Stimulated activated CD4-positive, alpha-beta T cell treated with anti-CD3 and anti-CD28 coated beads, Interleukin-12 subunit alpha, Interleukin-12 subunit beta, amount 100 ng/mL, for 24 hours (primary cell): ENCODE measurements at regions not wholly inside any gene's neighbourhood (a gene's known extent, or its start where the extent isn't known, plus 50 kb on each side); places are given as distances from the start of the nearest gene placed in this dataset.

Experiments used
- DNase-seq, 2 experiments: peaks; one replicate each; pipeline ENCODE4 v3.0.0-alpha.2; 2020; ENCODE audit warnings: low read depth in 2 of 2

DNA sequence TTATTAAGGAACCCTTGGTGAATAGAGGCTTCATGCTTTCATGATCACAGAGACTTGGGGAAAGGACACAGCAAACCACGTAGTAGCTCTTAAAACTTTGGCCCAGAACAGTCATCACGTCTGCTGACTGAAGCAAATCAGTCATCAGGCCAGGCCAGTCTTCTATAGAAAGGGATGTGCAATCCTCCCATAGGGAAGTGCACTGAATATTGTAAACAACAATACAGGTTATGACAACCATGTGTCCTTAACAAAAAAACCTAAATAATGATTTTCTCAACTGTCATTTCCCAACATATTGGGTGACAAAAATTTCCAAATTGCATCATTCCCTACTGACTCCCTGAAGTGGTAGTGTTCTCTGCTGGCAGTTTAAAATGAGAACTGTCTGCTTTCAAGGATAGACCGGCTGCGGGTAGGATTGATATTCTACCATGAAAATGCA is 388.2 kb upstream of the CITED2 start:
- no peak for DNase-seq

DNA sequence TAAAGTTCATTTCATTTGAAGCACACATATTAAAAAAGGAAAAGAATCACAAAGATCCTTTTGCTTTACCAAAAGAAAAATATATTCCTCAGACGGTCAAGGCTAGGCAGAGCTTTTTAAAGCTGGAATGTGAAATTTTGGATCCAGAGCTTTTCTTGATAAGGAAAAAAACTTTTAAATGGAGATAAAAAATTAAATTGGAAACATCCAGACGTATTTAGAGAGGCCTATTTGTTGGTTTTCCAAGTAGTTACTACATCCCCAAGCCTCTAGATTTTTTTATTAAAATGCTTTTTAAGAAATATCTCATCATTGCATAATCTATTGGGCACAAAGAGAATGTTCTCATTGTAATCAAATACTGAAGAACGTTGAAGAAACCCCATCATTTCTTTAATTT is 385.7 kb upstream of the CITED2 start:
- no peak for DNase-seq

DNA sequence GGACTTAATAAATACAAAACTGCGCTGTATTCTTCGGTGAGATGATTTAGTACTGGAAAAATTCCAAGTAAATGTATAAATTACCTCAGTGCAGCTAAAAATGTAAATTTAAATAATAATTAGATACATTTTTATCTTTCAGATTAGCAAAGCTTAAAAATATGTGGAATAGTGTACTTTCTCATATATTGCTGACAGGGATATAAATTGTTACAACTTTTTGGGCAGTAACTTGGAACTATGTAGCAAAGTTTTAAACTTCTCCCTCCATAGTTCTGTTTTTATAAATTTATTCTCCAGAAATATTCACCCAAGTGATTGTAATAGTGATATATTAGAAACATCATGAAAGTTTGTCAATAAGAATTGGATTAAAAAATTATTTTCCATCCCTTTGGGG is 384.6 kb upstream of the CITED2 start:
- no peak for DNase-seq

DNA sequence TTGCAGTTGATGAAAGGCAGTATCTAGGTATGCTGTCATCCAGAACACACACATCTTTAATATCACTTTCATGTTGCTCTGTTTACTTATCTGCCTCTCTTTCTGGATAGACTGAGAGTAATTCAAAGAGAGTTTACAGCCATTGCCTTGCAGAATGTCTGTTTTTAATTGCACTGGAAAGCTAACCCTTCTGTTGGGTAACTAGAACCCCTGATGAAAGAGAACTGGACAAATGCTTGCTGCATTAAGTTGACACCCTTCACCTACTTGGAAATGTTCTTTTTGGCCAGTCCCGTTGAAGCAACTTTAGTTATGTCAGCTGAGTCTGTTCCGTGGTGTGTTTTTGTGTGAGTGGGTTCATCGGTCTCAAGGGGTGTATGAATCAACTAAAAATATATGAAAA is 383.8 kb upstream of the CITED2 start:
- no peak for DNase-seq

DNA sequence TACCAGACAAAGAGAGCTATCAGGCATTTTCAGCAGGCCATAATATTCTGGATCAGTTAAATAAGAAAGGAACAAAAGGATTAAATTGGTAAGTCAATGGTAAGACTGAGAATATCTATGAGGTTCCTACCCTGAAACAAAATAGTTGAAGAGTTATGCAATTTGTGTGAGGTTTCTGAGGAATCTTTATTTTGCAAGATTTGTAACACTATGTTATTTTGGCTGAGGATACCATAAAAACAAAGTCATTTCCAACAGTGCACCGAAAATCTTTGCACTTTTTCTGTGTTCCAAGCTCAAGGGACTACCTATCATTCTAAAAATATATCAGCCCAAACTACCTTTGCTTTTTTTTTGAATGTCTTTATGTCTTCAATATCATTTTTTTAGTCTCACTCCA is 383.3 kb upstream of the CITED2 start:
- DNase-seq, result no peak

DNA sequence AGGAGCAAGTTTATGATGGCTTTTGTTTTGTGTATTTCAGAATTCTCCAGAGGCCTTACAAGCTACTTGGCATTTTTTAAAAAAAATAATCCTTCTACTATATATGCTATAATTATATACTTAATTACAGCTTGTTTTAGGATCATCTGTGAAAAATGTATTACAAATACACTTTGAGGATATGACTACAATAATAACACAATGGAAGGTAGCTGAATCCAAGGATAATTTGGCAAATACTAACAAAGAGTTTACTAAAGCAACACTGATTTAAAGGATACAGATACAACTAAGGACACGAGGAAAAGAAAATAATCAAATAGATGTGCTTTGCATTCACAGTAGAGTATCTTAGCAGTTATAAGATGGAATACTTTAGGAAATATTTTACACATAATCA is 381.9 kb upstream of the CITED2 start:
- DNase-seq, result no peak

DNA sequence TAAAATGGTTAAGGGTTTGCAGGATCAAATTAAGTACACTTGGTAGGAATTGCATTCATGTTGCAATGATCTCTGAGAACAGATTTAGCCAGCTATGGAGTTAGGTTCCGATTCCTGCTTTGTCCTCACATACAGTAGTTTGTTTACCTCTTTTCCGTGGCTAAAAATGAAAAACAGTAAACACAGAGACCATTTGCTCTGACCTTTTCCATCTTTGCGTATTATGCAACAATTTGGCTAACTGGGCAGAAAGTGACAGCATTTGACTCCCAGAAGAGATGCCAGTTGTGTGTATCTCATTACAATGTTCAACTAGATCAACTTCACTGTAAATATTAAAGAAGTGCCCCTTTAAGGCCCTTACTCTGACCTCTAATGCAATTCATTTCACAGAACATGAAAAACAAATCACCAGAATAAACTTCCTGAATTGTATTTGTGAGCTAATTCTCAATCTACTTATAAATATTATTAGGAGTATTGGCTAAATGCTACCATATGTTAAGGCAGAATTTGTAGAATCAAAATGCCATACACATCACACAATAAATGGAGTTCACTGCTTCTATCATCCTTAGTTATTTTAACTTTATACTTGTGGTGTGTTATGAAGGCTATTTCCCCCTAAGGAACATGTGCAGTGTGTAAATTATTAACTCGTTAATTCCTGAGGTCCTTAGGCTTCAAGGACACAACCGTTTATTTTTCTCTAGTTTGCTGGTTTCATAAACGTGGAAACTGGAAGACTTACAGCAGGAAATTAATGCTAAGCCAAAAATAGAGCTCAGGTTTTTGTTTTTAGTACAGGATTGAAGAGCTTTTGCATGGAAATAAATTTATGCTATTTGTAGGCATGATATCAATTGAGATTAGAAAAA is 380.7 kb upstream of the CITED2 start:
- DNase-seq, result no peak

DNA sequence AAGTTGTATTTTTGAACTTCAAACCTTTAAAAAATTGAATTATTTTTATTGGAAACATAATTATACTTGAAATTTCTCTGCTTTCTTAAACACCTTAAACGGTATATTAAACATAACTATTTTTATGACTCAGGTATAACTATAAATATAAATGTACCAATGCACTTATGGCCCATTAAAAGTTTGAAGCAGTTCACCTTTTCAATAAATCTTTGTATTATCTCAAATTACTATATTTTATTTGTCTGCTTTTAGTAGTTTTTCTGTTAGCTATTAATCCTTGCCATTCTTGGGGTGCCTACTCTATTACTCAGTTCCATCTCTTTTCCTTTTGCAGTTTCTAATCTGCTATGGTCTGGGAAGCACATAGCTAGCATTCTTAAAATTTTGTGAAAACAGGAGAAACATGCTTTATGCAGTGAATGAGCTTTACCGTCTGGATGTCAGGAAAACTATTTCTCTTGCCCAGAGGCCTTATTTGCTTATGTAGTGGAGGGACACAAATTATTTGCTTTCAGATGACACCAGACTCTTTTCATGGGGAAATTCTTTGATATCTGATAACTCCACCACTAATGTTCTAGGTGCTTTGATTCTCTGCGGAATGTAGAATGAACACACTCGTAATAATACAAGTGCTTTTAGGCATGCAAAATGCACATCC is 378.9 kb upstream of the CITED2 start:
- no peak for DNase-seq

DNA sequence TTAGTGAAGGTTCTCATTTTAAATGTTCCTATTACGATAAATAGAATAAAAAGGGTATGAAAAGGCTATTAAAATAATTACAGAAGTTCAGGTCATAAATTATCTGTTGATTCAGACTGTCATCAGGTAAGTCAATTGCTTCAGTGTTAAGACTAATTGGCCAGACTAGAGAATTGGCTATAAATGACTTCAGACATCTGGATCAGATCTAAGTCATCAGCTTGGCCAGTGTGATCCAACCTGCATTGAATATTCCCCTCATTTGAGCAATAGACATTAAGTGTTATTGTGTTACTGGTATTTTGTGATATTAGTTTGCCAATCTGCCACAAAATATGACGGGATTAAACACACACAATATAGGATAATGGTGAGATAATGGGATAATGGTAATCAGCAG is 377.6 kb upstream of the CITED2 start:
- DNase-seq, result no peak

DNA sequence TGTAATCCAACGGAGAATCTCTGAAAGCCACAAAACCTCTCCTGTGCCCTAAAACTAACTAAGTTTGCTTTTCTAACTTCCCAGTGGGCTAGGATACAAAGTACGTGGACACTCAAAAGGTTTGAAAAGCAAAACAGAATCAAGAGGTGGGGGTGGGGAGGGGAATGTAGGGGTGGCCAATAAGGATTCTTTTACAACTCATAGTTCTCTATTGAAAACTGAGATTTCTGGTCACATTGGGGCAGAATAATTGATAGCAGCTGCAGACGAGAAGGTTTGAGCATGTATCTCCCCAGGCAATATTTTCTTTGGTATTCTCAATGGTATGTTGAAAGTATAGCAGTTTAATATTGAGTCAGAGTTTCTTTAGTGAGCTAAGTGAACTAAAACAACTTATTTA is 376.7 kb upstream of the CITED2 start:
- DNase-seq, result no peak

DNA sequence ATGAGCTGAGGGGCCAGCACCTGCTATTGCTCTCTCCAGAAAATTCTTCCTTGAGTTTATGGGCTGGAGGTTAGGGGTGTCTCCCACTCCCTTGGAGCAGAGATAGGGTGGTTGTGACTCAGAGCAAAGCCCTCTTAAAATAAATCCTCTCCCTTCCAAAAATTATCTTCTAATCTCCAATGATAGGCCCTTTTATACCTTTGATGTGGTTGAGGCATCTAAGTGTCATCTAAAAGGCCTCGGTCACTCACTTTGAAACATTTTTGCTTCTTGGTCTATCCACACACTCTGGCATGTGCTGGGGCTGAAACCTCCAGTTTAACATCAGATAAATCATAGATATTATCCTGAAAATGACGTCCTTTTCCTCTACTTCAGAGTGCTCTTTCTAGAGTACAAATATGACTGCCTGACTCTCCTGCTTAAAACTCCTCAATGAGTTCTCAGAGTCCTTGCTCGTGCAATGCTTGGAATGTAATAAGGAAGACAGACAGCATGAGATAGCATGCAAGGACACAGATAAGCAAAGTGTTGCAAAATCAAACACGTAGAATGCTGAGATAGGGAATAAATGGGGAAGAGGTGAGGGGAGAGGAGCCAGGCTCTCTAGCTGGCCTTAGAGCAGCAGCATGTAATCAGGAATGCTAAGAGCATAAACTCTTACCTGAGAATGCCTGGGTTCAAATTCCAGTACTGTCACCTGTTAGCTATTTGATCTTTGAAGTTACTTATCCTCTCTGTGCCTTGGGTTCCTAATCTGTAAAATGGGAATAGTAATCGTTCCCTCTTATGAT is 374.1 kb upstream of the CITED2 start:
- DNase-seq, result no peak

DNA sequence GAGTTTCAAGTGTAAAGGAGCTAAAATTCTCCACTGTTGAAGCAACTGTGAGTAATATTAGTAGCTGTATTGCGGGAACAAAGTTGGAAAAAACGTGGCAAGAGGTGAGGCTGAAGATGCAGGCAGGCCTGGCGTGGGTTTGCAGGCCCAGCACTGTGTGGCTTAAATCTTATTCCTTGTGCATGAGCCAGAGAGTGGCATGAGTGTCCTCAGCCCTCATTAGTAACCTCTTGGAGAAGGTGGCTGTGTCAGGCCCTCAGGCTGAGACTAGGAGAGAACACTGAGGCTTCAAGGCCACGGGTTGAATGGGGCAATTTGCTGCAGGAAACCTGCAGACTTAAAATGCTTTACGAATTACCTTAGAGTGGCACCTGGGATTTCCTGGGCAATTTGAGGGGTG is 372.7 kb upstream of the CITED2 start:
- DNase-seq, result no peak

DNA sequence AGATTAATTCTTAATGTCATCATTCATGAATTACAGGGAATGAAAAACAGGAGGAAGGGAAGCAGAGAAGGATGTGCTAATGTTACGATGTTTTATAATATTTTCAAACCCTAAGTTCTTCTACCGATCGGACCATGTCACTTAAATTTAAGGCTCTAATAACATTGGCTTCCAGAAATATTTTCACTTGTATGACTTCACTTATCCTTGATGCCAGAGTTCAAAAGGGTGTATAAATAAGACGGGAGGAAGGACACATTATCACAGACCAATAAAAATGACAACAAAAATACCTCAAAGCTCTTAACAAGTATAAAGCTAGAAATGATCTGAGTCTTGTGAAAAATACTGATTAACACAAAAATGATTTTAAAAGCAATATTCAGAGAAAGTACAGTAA is 370.4 kb upstream of the CITED2 start:
- DNase-seq, result no peak

DNA sequence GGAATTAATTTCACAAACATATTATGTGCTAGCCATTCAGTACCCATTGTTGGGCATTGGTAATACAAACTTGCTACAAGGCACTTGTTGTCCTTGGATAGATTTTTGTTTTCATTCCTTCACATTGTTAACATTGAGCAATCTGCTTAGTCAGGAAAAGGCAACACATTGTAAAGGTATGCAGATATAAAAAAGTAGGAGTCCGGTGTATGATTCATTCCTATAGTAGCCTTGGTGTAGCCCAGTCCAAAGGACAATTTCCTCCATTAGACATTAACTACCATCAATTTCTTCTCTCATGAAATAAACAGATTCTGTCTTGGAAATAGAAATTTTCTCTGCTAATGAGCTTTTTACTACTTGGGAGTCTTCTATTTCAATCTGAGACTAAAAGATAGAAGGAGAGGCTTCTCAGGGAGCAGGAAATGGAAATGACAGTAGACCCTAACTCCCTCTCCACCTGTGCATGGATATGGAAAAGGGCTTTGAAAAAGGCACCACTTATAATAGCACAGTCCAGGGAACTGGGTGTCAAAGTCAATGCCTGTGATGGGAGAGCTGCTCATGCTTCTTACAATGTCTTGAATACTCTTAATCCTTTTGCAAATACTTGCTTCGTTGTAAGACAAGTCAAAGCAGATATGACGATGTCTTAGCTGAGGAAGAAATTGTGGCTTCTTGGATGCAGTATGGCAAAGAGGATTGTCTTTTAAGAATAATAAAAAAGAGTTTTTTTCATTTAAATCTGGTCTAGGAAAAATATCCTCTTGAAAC is 369.4 kb upstream of the CITED2 start:
- DNase-seq, result no peak

DNA sequence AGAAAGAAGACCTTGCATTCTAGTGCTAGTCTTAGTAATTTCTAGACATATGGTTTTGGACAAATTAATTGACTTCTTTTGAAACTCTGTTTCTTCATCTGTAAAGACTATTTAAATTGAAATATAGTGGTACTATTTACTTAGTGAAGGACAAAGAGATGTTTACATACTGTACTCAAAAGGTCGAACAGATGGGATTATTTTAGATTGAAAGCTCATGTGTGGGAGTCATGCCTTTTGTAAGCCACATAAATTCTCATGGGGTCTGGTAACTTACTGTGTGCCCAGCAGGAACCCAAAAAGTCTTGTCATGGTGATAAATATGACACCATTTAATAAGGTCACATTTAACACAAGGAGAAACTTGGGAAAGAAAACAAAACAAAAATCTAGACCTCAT is 368.2 kb upstream of the CITED2 start:
- DNase-seq, result no peak

DNA sequence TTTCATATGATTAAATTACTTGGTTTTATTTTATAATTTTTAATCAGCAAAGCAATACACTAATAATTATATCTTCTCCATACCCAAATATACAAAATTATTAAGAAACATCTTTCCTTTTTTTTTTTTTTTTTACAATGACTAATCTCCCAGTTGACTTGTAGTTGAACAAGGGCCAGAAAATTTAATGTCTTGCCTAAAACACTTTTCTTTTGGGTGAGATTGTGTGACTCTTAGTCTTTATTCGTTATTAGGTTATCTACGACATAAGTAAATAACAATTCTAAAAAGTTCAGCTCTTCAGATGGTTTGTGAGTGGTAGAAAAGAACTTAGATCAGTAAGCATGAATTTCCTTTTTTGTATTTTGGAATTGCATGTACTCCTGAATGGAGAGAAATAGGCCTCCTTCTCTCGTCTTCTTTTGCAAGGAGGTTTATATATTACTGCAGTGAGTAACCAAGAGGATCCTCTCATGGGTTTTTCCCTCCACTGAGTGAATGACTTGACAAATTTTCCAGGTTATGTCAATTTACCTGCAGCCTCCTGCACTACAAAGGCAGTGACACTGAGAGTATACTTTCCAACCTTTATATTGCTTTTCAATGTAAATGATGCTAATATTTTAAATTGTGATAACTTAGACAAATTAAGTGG is 364.5 kb upstream of the CITED2 start:
- DNase-seq, result no peak

DNA sequence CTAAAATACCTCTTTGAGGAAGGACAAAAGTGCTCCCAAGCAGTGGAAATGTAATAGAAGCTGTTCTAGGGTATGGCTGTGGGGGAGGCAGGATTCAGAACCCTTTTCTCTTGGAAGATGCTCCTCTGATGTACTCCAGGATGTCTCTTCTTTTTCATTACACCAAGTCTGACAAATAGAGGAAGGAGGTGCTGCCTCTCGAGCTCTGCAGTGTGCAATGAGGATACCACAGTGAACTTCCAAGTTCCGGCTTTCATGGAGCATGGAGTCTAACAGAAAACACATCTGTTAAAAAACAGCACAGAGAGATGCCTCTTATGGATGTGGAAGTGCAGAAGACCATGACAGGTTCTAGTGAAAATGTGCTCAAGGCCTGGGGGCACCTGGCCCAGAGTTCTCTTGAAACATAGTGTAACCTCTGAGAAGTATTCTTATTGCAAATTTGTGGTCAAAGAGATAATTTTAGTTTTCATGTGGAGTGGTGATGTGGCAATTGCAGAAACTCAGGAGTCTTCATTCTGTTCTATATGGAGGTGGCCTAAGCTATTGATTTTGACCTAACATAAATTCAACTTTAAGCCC is 362.0 kb upstream of the CITED2 start:
- DNase-seq, result no peak

DNA sequence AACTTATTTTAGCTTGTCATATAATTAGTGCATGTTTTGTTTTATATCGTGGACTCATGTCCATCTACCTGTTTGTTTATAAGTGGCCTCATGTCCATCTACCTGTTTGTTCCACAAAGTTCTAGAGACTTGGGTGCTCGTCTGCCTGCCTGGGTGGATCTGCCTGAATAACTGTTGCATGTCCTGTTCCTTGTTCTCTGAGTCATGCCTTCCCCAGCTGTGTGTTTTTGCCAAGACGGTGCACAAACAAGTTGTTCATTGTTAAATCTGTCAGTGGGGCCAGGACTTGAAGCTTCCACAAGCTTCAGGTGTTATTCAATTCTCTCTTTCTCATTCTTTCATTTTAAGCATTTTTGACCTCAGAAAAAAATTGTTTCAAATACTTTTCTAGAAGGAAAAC is 358.0 kb upstream of the CITED2 start:
- DNase-seq, result no peak

DNA sequence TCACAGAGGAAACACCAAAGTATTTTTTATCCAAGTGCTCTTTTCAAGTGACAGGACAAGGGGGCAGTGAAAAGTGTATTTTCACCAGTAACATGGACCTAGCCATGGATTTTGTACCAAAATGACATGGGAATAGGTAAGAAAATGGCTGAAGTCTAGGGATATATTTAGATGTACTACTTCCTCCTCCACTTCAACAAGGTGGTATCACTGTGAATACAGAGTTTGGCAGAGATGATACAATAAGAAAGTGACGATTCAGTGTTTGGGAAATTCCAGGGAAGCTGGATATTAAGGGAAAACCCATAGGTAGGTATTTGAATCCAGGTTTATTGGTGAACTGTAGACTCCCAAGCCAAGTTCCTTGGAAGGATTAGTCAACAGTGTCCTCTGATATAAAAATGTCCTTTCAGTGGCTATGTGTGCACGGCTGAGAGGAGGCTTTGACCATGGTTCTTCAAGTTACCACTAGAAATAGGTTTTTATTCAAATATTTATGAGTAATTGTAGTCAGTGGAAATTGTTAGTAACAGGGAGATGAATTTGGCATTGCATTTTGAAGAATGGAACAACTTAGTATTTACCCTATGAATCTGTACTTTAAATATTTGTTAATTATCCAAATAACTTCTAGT is 356.0 kb upstream of the CITED2 start:
- DNase-seq, result no peak

DNA sequence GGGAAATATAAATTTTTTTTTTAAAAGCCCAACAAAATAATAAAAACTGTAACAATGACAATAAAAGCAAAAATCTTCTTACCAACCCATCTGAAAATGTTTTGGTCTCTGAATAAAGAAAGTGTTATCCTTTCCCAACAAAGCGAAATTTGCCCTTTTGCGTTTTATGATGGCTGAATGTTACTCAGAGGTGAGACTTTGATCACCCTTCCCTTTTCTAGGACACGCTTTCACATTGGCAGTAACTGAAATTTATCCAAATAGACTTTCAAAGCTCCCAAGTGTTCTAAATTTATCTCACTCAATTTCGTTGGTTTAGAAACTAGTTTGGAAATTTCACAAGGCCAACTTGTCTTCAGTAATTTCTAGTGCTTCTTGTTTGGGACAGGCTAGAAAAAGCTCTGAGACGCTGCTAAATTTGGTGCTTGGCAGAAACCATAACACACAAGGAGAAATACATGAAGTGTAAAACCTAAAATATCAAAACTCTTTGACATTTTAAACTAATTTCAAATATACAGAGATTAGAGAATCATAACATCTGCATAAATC is 354.5 kb upstream of the CITED2 start:
- DNase-seq, result no peak
